Liver (tissue), 8 donors: ENCODE measurements at regions not wholly inside any gene's neighbourhood (a gene's known extent, or its start where the extent isn't known, plus 50 kb on each side); places are given as distances from the start of the nearest gene placed in this dataset.

Source experiments
- DNase-seq: peaks from one replicate; pipeline ENCODE4 v3.0.0-alpha.2; 2017; ENCODE audit warnings: low spot score
- H3K27ac ChIP-seq, 2 donors: one replicate each; pipeline ENCODE4 v1.7.0; 2013; ENCODE audit warnings: inconsistent platforms in 2 of 2, low read length in 2 of 2, control low read depth in 1 of 2, low read depth in 1 of 2, mild to moderate bottlenecking in 1 of 2
- H3K27me3 ChIP-seq, 4 donors: one replicate each; pipeline versions ENCODE4 v1.6.1 to v1.7.0; 2013; ENCODE audit warnings: low read length in 3 of 4, inconsistent platforms in 1 of 4, mild to moderate bottlenecking in 1 of 4, moderate library complexity in 1 of 4; ENCODE audit not compliant: control insufficient read depth in 4 of 4, insufficient read depth in 4 of 4
- H3K36me3 ChIP-seq, 4 donors: one replicate each; pipeline versions ENCODE4 v1.6.1 to v1.7.0; 2013; ENCODE audit warnings: low read length in 3 of 4, mild to moderate bottlenecking in 3 of 4, low read depth in 1 of 4, moderate library complexity in 1 of 4; ENCODE audit not compliant: control insufficient read depth in 4 of 4, insufficient read depth in 3 of 4
- H3K4me1 ChIP-seq, 4 donors: one replicate each; pipeline versions ENCODE4 v1.6.1 to v1.7.0; 2013; ENCODE audit warnings: low read length in 3 of 4, mild to moderate bottlenecking in 3 of 4, moderate library complexity in 1 of 4; ENCODE audit not compliant: control insufficient read depth in 4 of 4, insufficient read depth in 4 of 4
- H3K4me3 ChIP-seq, 3 donors: one replicate each; pipeline versions ENCODE4 v1.6.1 to v1.7.0; 2013; ENCODE audit warnings: low read length in 3 of 3, control low read depth in 1 of 3, low read depth in 1 of 3, mild to moderate bottlenecking in 1 of 3
- H3K9ac ChIP-seq, 2 donors: one replicate each; pipeline ENCODE4 v1.7.0; 2013; ENCODE audit warnings: low read length in 2 of 2, mild to moderate bottlenecking in 2 of 2, moderate library complexity in 2 of 2, control low read depth in 1 of 2, low read depth in 1 of 2
- H3K9me3 ChIP-seq, 4 donors: one replicate each; pipeline versions ENCODE4 v1.6.1 to v1.7.0; 2013; ENCODE audit warnings: low read length in 3 of 4; ENCODE audit not compliant: control insufficient read depth in 4 of 4
- CTCF ChIP-seq: fragments of 150-350 bp; IDR thresholded peaks from 2 replicates; pipeline ENCODE4 v1.5.1; 2017; ENCODE audit warnings: improper control_type of control experiment, low read depth, low read length; ENCODE audit not compliant: missing input control
- EGR1 ChIP-seq, 2 donors: IDR thresholded peaks; 2 replicates each; pipeline ENCODE4 v1.6.1; 2016 to 2018; ENCODE audit warnings: antibody characterized with exemption in 2 of 2, low read depth in 2 of 2
- FOXA1 ChIP-seq: IDR thresholded peaks from 2 replicates; pipeline ENCODE4 v1.6.1; 2016; ENCODE audit warnings: antibody characterized with exemption
- FOXA2 ChIP-seq: IDR thresholded peaks from 2 replicates; pipeline ENCODE4 v1.6.1; 2016; ENCODE audit warnings: antibody characterized with exemption
- GABPA ChIP-seq, 2 donors: IDR thresholded peaks in 1 of 2; conservative IDR thresholded peaks in 1 of 2; 2 replicates each; pipeline ENCODE4 v1.6.1; 2016; ENCODE audit warnings: antibody characterized with exemption in 2 of 2, mild to moderate bottlenecking in 1 of 2, moderate library complexity in 1 of 2
- HNF4A ChIP-seq, 2 donors: conservative IDR thresholded peaks; 2 replicates each; pipeline ENCODE4 v1.6.1; 2016; ENCODE audit warnings: antibody characterized with exemption in 2 of 2, mild to moderate bottlenecking in 2 of 2
- HNF4G ChIP-seq: IDR thresholded peaks from 2 replicates; pipeline ENCODE4 v1.6.1; 2016; ENCODE audit warnings: antibody characterized with exemption
- JUND ChIP-seq, 2 donors: IDR thresholded peaks; 2 replicates each; pipeline ENCODE4 v1.6.1; 2016; ENCODE audit warnings: antibody characterized with exemption in 2 of 2
- NR2F2 ChIP-seq: IDR thresholded peaks from 2 replicates; pipeline ENCODE4 v1.6.1; 2016; ENCODE audit warnings: antibody characterized with exemption
- RAD21 ChIP-seq, 2 donors: IDR thresholded peaks; 2 replicates each; pipeline ENCODE4 v1.6.1; 2016; ENCODE audit warnings: antibody characterized with exemption in 2 of 2, mild to moderate bottlenecking in 2 of 2
- REST ChIP-seq: IDR thresholded peaks from 2 replicates; pipeline ENCODE4 v1.6.1; 2016; ENCODE audit warnings: antibody characterized with exemption, mild to moderate bottlenecking
- RXRA ChIP-seq, 2 donors: IDR thresholded peaks; 2 replicates each; pipeline ENCODE4 v1.6.1; 2017 to 2018; ENCODE audit warnings: antibody characterized with exemption in 2 of 2, mild to moderate bottlenecking in 1 of 2
- SP1 ChIP-seq: IDR thresholded peaks from 2 replicates; pipeline ENCODE4 v1.6.1; 2018; ENCODE audit warnings: antibody characterized with exemption, mild to moderate bottlenecking
- TAF1 ChIP-seq: conservative IDR thresholded peaks from 2 replicates; pipeline ENCODE4 v1.6.1; 2016; ENCODE audit warnings: antibody characterized with exemption, mild to moderate bottlenecking
- YY1 ChIP-seq: IDR thresholded peaks from 2 replicates; pipeline ENCODE4 v1.6.1; 2016; ENCODE audit warnings: antibody characterized with exemption, mild to moderate bottlenecking
- ZBTB33 ChIP-seq: IDR thresholded peaks from 2 replicates; pipeline ENCODE4 v1.6.1; 2016; ENCODE audit warnings: antibody characterized with exemption
- WGBS: extraction: QIAGEN DNeasy Blood & Tissue Kit; methylation state at CpG from one replicate; pipeline ENCODE4 v1.1.7; 2013; 5-methylcytosine and 5-hydroxymethylcytosine counted together
- TF ChIP-seq, protein P1 (sequence below): IDR thresholded peaks from 2 replicates; pipeline ENCODE4 v1.6.1; 2016; ENCODE audit warnings: antibody characterized with exemption
- TF ChIP-seq, protein P2 (sequence below): IDR thresholded peaks from 2 replicates; pipeline ENCODE4 v1.6.1; 2016; ENCODE audit warnings: antibody characterized with exemption
- donor health status: healthy.
- donor health status: healthy.
- donor health status: healthy.
- donor health status: healthy.
- donor health status: healthy.

- H3K27ac ChIP-seq: no peak overlapping the region
- no peak for DNase-seq
- H3K9me3 ChIP-seq: no peaks in the 10 kb centered on the region
- no peak for TF ChIP-seq HNF4A (conservative IDR thresholded peaks at IDR 0.05)
- TF ChIP-seq EGR1 (IDR thresholded peaks at IDR 0.05; ENCODE audit: low read depth in 2 of 2): no peak
- TF ChIP-seq, protein P1, sequence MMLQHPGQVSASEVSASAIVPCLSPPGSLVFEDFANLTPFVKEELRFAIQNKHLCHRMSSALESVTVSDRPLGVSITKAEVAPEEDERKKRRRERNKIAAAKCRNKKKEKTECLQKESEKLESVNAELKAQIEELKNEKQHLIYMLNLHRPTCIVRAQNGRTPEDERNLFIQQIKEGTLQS: no peak
- no peak for TF ChIP-seq TAF1
- no peak for TF ChIP-seq GABPA (IDR thresholded peaks at IDR 0.05 in 1 of 2, conservative IDR thresholded peaks at IDR 0.05 in 1 of 2)
- TF ChIP-seq FOXA1: no peak
- no peak for TF ChIP-seq NR2F2
- no peak for TF ChIP-seq REST
- TF ChIP-seq ZBTB33: no peak
- TF ChIP-seq YY1: no peak
- no peak for TF ChIP-seq RAD21 (IDR thresholded peaks at IDR 0.05)
- TF ChIP-seq RXRA (IDR thresholded peaks at IDR 0.05): no peak
- TF ChIP-seq JUND (IDR thresholded peaks at IDR 0.05): no peak
- no peak for TF ChIP-seq CTCF
- no peak for TF ChIP-seq SP1
- no peak for TF ChIP-seq FOXA2
- TF ChIP-seq HNF4G: no peak
- TF ChIP-seq, protein P2, sequence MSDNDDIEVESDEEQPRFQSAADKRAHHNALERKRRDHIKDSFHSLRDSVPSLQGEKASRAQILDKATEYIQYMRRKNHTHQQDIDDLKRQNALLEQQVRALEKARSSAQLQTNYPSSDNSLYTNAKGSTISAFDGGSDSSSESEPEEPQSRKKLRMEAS: no peak
- H3K36me3 ChIP-seq: no peaks in the 10 kb centered on the region
- WGBS: 69% methylated on average over 5 of the region's 5 CpGs
- no peaks in the 10 kb centered on the region for H3K27me3 ChIP-seq
- no peaks in the 10 kb centered on the region for H3K4me1 ChIP-seq
- no peak overlapping the region for H3K9ac ChIP-seq
- H3K4me3 ChIP-seq: no peak overlapping the region
These were observed 100.2 kb upstream of the SNTG2 start for GRCh38 chr2:850429-850828.
